MM.1S (cell line): ENCODE measurements at regions not wholly inside any gene's neighbourhood (a gene's known extent, or its start where the extent isn't known, plus 50 kb on each side); places are given as distances from the start of the nearest gene placed in this dataset.

Source experiments
- DNase-seq: peaks from one replicate; pipeline ENCODE4 v3.0.0-alpha.2; 2015
- H2AFZ ChIP-seq: fragments of 300-600 bp; sonication (generic); 2 replicates; pipeline ENCODE4 v1.6.0; 2016; ENCODE audit warnings: antibody characterized with exemption, low read length
- H3F3A ChIP-seq: fragments of 300-600 bp; sonication (generic); 2 replicates; pipeline ENCODE4 v1.6.1; 2016; ENCODE audit warnings: mild to moderate bottlenecking, antibody characterized with exemption, low read length, moderate library complexity, mixed read lengths; ENCODE audit not compliant: insufficient read depth
- H3K27ac ChIP-seq: fragments of 300-600 bp; sonication (generic); 2 replicates; pipeline ENCODE4 v1.5.1; 2016; ENCODE audit warnings: mild to moderate bottlenecking, low read length
- H3K27me3 ChIP-seq: fragments of 300-600 bp; sonication (generic); replicated peaks from 2 replicates; pipeline ENCODE4 v1.6.0; 2016; ENCODE audit warnings: low read length; ENCODE audit not compliant: insufficient read depth
- H3K36me3 ChIP-seq: fragments of 300-600 bp; sonication (generic); replicated peaks from 2 replicates; pipeline ENCODE4 v1.6.1; 2016; ENCODE audit warnings: mild to moderate bottlenecking, low read length, mixed read lengths; ENCODE audit not compliant: insufficient read depth
- H3K4me1 ChIP-seq: fragments of 300-600 bp; sonication (generic); 2 replicates; pipeline ENCODE4 v1.6.1; 2016; ENCODE audit warnings: low read length, mixed read lengths
- H3K4me2 ChIP-seq: fragments of 300-600 bp; sonication (generic); 2 replicates; pipeline ENCODE4 v1.6.0; 2016; ENCODE audit warnings: low read depth, low read length
- H3K4me3 ChIP-seq: fragments of 300-600 bp; sonication (generic); 2 replicates; pipeline ENCODE4 v1.5.1; 2016; ENCODE audit warnings: low read length, mixed read lengths
- H3K79me2 ChIP-seq: fragments of 300-600 bp; sonication (generic); 2 replicates; pipeline ENCODE4 v1.6.1; 2016; ENCODE audit warnings: mixed run types, low read length, mixed read lengths
- H3K9ac ChIP-seq: fragments of 300-600 bp; sonication (generic); 2 replicates; pipeline ENCODE4 v1.6.1; 2016; ENCODE audit warnings: low read length, mixed read lengths
- H3K9me2 ChIP-seq: fragments of 300-600 bp; sonication (generic); replicated peaks from 2 replicates; pipeline ENCODE4 v1.6.1; 2016; ENCODE audit warnings: mild to moderate bottlenecking, low read length, mixed read lengths; ENCODE audit not compliant: insufficient read depth
- H3K9me3 ChIP-seq: fragments of 300-600 bp; sonication (generic); replicated peaks from 2 replicates; pipeline ENCODE4 v1.6.1; 2016; ENCODE audit warnings: mild to moderate bottlenecking, low read length, mixed read lengths; ENCODE audit not compliant: insufficient read depth
- H4K20me1 ChIP-seq: fragments of 300-600 bp; sonication (generic); 2 replicates; pipeline ENCODE4 v1.6.1; 2016; ENCODE audit warnings: mild to moderate bottlenecking, low read length, moderate library complexity, mixed read lengths; ENCODE audit not compliant: insufficient read depth
- CTCF ChIP-seq: fragments of 300-600 bp; sonication (generic); IDR thresholded peaks from 2 replicates; pipeline ENCODE4 v1.5.1; 2016; ENCODE audit warnings: antibody characterized with exemption, low read length, mixed read lengths
- EZH2 ChIP-seq: fragments of 300-600 bp; sonication (generic); optimal IDR thresholded peaks from 2 replicates; pipeline ENCODE3; 2017; ENCODE audit warnings: low read depth, mild to moderate bottlenecking, antibody characterized with exemption, low read length, mixed read lengths
- EZH2phosphoT487 ChIP-seq: fragments of 300-600 bp; sonication (generic); IDR thresholded peaks from 2 replicates; pipeline ENCODE4 v1.6.1; 2018; ENCODE audit warnings: antibody characterized with exemption, low read length

GRCh38 chrX:3216581-3217180 lies 129.8 kb downstream of the MXRA5 start:
- no peak overlapping the region for H2AFZ ChIP-seq
- H3K9me3 ChIP-seq: no peaks in the 10 kb centered on the region
- no peaks in the 10 kb centered on the region for H3K27me3 ChIP-seq
- no peak overlapping the region for H3K9ac ChIP-seq
- no peak overlapping the region for H3K27ac ChIP-seq
- no peak overlapping the region for H3K4me2 ChIP-seq
- H3K4me3 ChIP-seq: no peak overlapping the region
- no peaks in the 10 kb centered on the region for H3K9me2 ChIP-seq
- no peak for DNase-seq
- no peaks in the 10 kb centered on the region for H4K20me1 ChIP-seq
- no peaks in the 10 kb centered on the region for H3K4me1 ChIP-seq
- no peak for TF ChIP-seq EZH2
- TF ChIP-seq EZH2phosphoT487: no peak
- TF ChIP-seq CTCF: no peak
- H3K36me3 ChIP-seq: no peaks in the 10 kb centered on the region
- no peaks in the 10 kb centered on the region for H3F3A ChIP-seq
- no peaks in the 10 kb centered on the region for H3K79me2 ChIP-seq

GRCh38 chrX:3215249-3215648 lies 131.2 kb downstream of the MXRA5 start:
- Histone ChIP-seq H3K4me2 (no peak overlapping the region), H3K27ac (no peak overlapping the region), H3K4me1 (no peaks in the 10 kb centered on the region), H3F3A (no peaks in the 10 kb centered on the region), H3K9me2 (no peaks in the 10 kb centered on the region), H3K79me2 (no peaks in the 10 kb centered on the region), H4K20me1 (no peaks in the 10 kb centered on the region), H3K27me3 (no peaks in the 10 kb centered on the region), H3K9ac (no peak overlapping the region), H3K9me3 (no peaks in the 10 kb centered on the region), H2AFZ (no peak overlapping the region), H3K36me3 (no peaks in the 10 kb centered on the region), H3K4me3 (no peak overlapping the region)
- TF ChIP-seq EZH2phosphoT487 (no peak), EZH2 (no peak)
- no peak for DNase-seq

- no peak for DNase-seq
- Histone ChIP-seq H3K27me3 (no peaks in the 10 kb centered on the region), H2AFZ (no peak overlapping the region), H3K27ac (no peak overlapping the region), H3F3A (no peaks in the 10 kb centered on the region), H3K4me3 (no peak overlapping the region), H3K9ac (no peak overlapping the region), H4K20me1 (no peaks in the 10 kb centered on the region), H3K4me1 (no peaks in the 10 kb centered on the region), H3K79me2 (no peaks in the 10 kb centered on the region), H3K4me2 (no peak overlapping the region), H3K36me3 (no peaks in the 10 kb centered on the region), H3K9me3 (no peaks in the 10 kb centered on the region), H3K9me2 (no peaks in the 10 kb centered on the region)
- TF ChIP-seq EZH2 (no peak), EZH2phosphoT487 (no peak), CTCF (no peak)
Measured at GRCh38 chrX:3206314-3206713, 140.1 kb downstream of the MXRA5 start.

GRCh38 chrX:3204606-3205005 lies 141.8 kb downstream of the MXRA5 start:
- no peaks in the 10 kb centered on the region for H3K79me2 ChIP-seq
- no peak overlapping the region for H2AFZ ChIP-seq
- H3K9me2 ChIP-seq: no peaks in the 10 kb centered on the region
- H3K4me2 ChIP-seq: no peak overlapping the region
- H3K27ac ChIP-seq: no peak overlapping the region
- H3K4me1 ChIP-seq: no peaks in the 10 kb centered on the region
- no peak overlapping the region for H3K4me3 ChIP-seq
- no peaks in the 10 kb centered on the region for H3K36me3 ChIP-seq
- H3K27me3 ChIP-seq: no peaks in the 10 kb centered on the region
- H4K20me1 ChIP-seq: no peaks in the 10 kb centered on the region
- no peaks in the 10 kb centered on the region for H3F3A ChIP-seq
- DNase-seq: no peak
- no peak overlapping the region for H3K9ac ChIP-seq
- no peak for TF ChIP-seq CTCF
- TF ChIP-seq EZH2: no peak
- H3K9me3 ChIP-seq: no peaks in the 10 kb centered on the region
